ENCODE measurements at regions not wholly inside any gene's neighbourhood (a gene's known extent, or its start where the extent isn't known, plus 50 kb on each side); places are given as distances from the start of the nearest gene placed in this dataset.

- Histone ChIP-seq H3K9me3 (ENCODE audit: control insufficient read depth in 4 of 4, insufficient read depth in 3 of 4, low read length in 3 of 4) (no peaks in the 10 kb centered on the region), H3K27ac (ENCODE audit: low read depth in 1 of 2, low read length in 1 of 2) (no peak overlapping the region), H3K4me1 (ENCODE audit: control insufficient read depth in 5 of 5, insufficient read depth in 5 of 5, low read length in 5 of 5) (no peaks in the 10 kb centered on the region), H3K36me3 (ENCODE audit: control insufficient read depth in 4 of 4, insufficient read depth in 4 of 4, low read length in 4 of 4) (no peaks in the 10 kb centered on the region), H3K4me3 (no peak overlapping the region), H3K27me3 (ENCODE audit: control insufficient read depth in 3 of 3, insufficient read depth in 3 of 3, low read length in 2 of 3) (no peaks in the 10 kb centered on the region), H3K9ac (ENCODE audit: insufficient read depth in 1 of 2, low read length in 2 of 2) (no peak overlapping the region)
- TF ChIP-seq, protein P1, sequence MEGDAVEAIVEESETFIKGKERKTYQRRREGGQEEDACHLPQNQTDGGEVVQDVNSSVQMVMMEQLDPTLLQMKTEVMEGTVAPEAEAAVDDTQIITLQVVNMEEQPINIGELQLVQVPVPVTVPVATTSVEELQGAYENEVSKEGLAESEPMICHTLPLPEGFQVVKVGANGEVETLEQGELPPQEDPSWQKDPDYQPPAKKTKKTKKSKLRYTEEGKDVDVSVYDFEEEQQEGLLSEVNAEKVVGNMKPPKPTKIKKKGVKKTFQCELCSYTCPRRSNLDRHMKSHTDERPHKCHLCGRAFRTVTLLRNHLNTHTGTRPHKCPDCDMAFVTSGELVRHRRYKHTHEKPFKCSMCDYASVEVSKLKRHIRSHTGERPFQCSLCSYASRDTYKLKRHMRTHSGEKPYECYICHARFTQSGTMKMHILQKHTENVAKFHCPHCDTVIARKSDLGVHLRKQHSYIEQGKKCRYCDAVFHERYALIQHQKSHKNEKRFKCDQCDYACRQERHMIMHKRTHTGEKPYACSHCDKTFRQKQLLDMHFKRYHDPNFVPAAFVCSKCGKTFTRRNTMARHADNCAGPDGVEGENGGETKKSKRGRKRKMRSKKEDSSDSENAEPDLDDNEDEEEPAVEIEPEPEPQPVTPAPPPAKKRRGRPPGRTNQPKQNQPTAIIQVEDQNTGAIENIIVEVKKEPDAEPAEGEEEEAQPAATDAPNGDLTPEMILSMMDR (IDR thresholded peaks at IDR 0.05; ENCODE audit: control extremely low read depth, extremely low read depth), result no peak
- DNase-seq (no peak), ATAC-seq (ENCODE audit: insufficient read depth, low FRiP score) (no peak)
- WGBS, 2 donors, result 88 to 95% methylated on average over 4 of the region's 4 CpGs
Observed at GRCh38 chr13:95432141-95432540, 120.4 kb upstream of the CLDN10 start.

- H3K27ac ChIP-seq (ENCODE audit: low read depth in 1 of 2, low read length in 1 of 2), result no peak overlapping the region
- DNase-seq, result no peak
- no peaks in the 10 kb centered on the region for H3K27me3 ChIP-seq (ENCODE audit: control insufficient read depth in 3 of 3, insufficient read depth in 3 of 3, low read length in 2 of 3)
- 94 to 96% methylated on average over 21 of the region's 21 CpGs for WGBS, 2 donors
- TF ChIP-seq, protein P1 (IDR thresholded peaks at IDR 0.05; ENCODE audit: control extremely low read depth, extremely low read depth), result no peak
- no peaks in the 10 kb centered on the region for H3K9me3 ChIP-seq (ENCODE audit: control insufficient read depth in 4 of 4, insufficient read depth in 3 of 4, low read length in 3 of 4)
- H3K4me3 ChIP-seq, result no peak overlapping the region
- no peak overlapping the region for H3K9ac ChIP-seq (ENCODE audit: insufficient read depth in 1 of 2, low read length in 2 of 2)
- no peak for ATAC-seq (ENCODE audit: insufficient read depth, low FRiP score)
- H3K36me3 ChIP-seq (ENCODE audit: control insufficient read depth in 4 of 4, insufficient read depth in 4 of 4, low read length in 4 of 4), result no peaks in the 10 kb centered on the region
- peaks cover 0 to 2% (median 0%) of the 10 kb centered on the region in 5 donors for H3K4me1 ChIP-seq (ENCODE audit: control insufficient read depth in 5 of 5, insufficient read depth in 5 of 5, low read length in 5 of 5)
Observed at GRCh38 chr13:95433537-95433936, 119.0 kb upstream of the CLDN10 start.

GRCh38 chr13:95434111-95434510, 118.4 kb upstream of the CLDN10 start:
- H3K4me3 ChIP-seq, result no peak overlapping the region
- H3K27ac ChIP-seq (ENCODE audit: low read depth in 1 of 2, low read length in 1 of 2), result no peak overlapping the region
- H3K36me3 ChIP-seq (ENCODE audit: control insufficient read depth in 4 of 4, insufficient read depth in 4 of 4, low read length in 4 of 4), result no peaks in the 10 kb centered on the region
- H3K4me1 ChIP-seq (ENCODE audit: control insufficient read depth in 5 of 5, insufficient read depth in 5 of 5, low read length in 5 of 5), result peaks cover 0 to 3% (median 0%) of the 10 kb centered on the region in 5 donors
- H3K9me3 ChIP-seq (ENCODE audit: control insufficient read depth in 4 of 4, insufficient read depth in 3 of 4, low read length in 3 of 4), result no peaks in the 10 kb centered on the region
- TF ChIP-seq, protein P1 (IDR thresholded peaks at IDR 0.05; ENCODE audit: control extremely low read depth, extremely low read depth), result no peak
- H3K27me3 ChIP-seq (ENCODE audit: control insufficient read depth in 3 of 3, insufficient read depth in 3 of 3, low read length in 2 of 3), result no peaks in the 10 kb centered on the region
- H3K9ac ChIP-seq (ENCODE audit: insufficient read depth in 1 of 2, low read length in 2 of 2), result no peak overlapping the region
- ATAC-seq (ENCODE audit: insufficient read depth, low FRiP score) (no peak), DNase-seq (no peak)

DNA sequence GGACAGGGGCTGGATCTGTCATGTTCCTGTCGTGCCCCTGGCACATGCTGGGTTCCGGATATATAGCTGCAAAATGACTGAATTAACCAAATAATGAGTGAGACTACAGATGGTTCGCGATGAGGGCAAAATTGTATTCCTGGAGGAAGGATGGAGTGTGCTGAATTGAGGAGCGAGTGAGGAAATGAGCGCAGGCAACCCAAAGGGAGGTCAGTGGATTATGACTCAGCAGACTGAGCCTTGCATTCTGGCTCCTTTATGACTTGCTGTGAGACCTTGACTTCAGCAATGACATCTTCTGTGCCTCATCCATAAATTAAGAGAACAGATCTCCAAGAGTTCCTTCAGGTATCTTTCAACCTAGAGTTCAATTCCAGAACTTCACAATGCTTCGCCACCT, 115.0 kb upstream of the CLDN10 start:
- H3K27me3 ChIP-seq (ENCODE audit: control insufficient read depth in 3 of 3, insufficient read depth in 3 of 3, low read length in 2 of 3), result no peaks in the 10 kb centered on the region
- H3K36me3 ChIP-seq (ENCODE audit: control insufficient read depth in 4 of 4, insufficient read depth in 4 of 4, low read length in 4 of 4), result no peaks in the 10 kb centered on the region
- DNase-seq (no peak), ATAC-seq (ENCODE audit: insufficient read depth, low FRiP score) (no peak)
- peaks cover 0 to 3% (median 0%) of the 10 kb centered on the region in 5 donors for H3K4me1 ChIP-seq (ENCODE audit: control insufficient read depth in 5 of 5, insufficient read depth in 5 of 5, low read length in 5 of 5)
- H3K4me3 ChIP-seq, result no peak overlapping the region
- H3K27ac ChIP-seq (ENCODE audit: low read depth in 1 of 2, low read length in 1 of 2), result no peak overlapping the region
- TF ChIP-seq, protein P1 (IDR thresholded peaks at IDR 0.05; ENCODE audit: control extremely low read depth, extremely low read depth), result no peak
- peaks cover 0 to 1% (median 0%) of the 10 kb centered on the region in 4 donors for H3K9me3 ChIP-seq (ENCODE audit: control insufficient read depth in 4 of 4, insufficient read depth in 3 of 4, low read length in 3 of 4)
- no peak overlapping the region for H3K9ac ChIP-seq (ENCODE audit: insufficient read depth in 1 of 2, low read length in 2 of 2)
- WGBS, 2 donors, result 80 to 85% methylated on average over 7 of the region's 7 CpGs
